IMR-90 (cell line): ENCODE measurements at regions not wholly inside any gene's neighbourhood (a gene's known extent, or its start where the extent isn't known, plus 50 kb on each side); places are given as distances from the start of the nearest gene placed in this dataset.

ENCODE experiments used
- ATAC-seq: fragments of 200-7000 bp; cut with Tn5 transposase; 2 replicates; pipeline ENCODE4 v1.9.1; 2020; ENCODE audit warnings: low read depth, mild to moderate bottlenecking, moderate library complexity
- BruUV-seq: library from RNA; stranded (reverse); fragments of 400-500 nt; replicated peaks from 2 replicates; lab custom pipeline; 2021; lab: Mats Ljungman, UMichigan
- CTCF ChIA-PET: fragments of 300-600 bp; formaldehyde crosslinking; extraction: SDS; loops from one replicate; lab custom pipeline; 2021; ENCODE audit warnings: antibody characterized with exemption; lab: Yijun Ruan, JAX
- POLR2A ChIA-PET: fragments of 300-600 bp; sonication (Branson Sonifier 250); formaldehyde crosslinking; loops from one replicate; lab custom pipeline; 2022; ENCODE audit warnings: antibody characterized with exemption; ENCODE audit not compliant: unreplicated experiment; lab: Charles Lee
- DNase-seq: peaks from one replicate; pipeline ENCODE4 v3.0.0; 2013
- H2AFZ ChIP-seq: replicated peaks from 2 replicates; pipeline ENCODE3; 2013; ENCODE audit warnings: low read length, mild to moderate bottlenecking; ENCODE audit not compliant: poor library complexity
- H2AK5ac ChIP-seq: 2 replicates; pipeline ENCODE4 v1.6.1; 2013; ENCODE audit warnings: low read depth, low read length, inconsistent platforms
- H2AK9ac ChIP-seq: replicated peaks from 2 replicates; pipeline ENCODE3; 2013; ENCODE audit warnings: mild to moderate bottlenecking, low read depth, low read length, moderate library complexity; ENCODE audit not compliant: poor library complexity
- H2BK120ac ChIP-seq: 2 replicates; pipeline ENCODE4 v1.6.1; 2013; ENCODE audit warnings: low read depth, low read length, inconsistent platforms
- H2BK15ac ChIP-seq: 3 replicates; pipeline ENCODE4 v1.6.1; 2013; ENCODE audit warnings: low read depth, low read length, inconsistent platforms
- H2BK20ac ChIP-seq: 2 replicates; pipeline ENCODE4 v1.6.1; 2013; ENCODE audit warnings: low read depth, mild to moderate bottlenecking, inconsistent platforms, low read length, moderate library complexity
- H2BK5ac ChIP-seq: 2 replicates; pipeline ENCODE4 v1.6.1; 2013; ENCODE audit warnings: mild to moderate bottlenecking, low read depth, low read length, inconsistent platforms; ENCODE audit not compliant: poor library complexity, severe bottlenecking
- H3K14ac ChIP-seq: replicated peaks from 2 replicates; pipeline ENCODE4 v1.6.1; 2013; ENCODE audit warnings: low read depth, low read length, inconsistent platforms
- H3K18ac ChIP-seq: 2 replicates; pipeline ENCODE4 v1.6.1; 2013; ENCODE audit warnings: low read depth, low read length, control low read depth
- H3K23ac ChIP-seq: 2 replicates; pipeline ENCODE4 v1.6.1; 2013; ENCODE audit warnings: low read depth, low read length, inconsistent platforms
- H3K27ac ChIP-seq: 2 replicates; pipeline ENCODE4 v1.5.1; 2013; ENCODE audit warnings: mild to moderate bottlenecking, control low read depth, low read length; ENCODE audit not compliant: insufficient read depth
- H3K27me3 ChIP-seq: 2 replicates; pipeline ENCODE4 v1.6.1; 2013; ENCODE audit warnings: low read length; ENCODE audit not compliant: control insufficient read depth, insufficient read depth
- H3K36me3 ChIP-seq: 2 replicates; pipeline ENCODE4 v1.6.1; 2013; ENCODE audit warnings: low read length, mixed read lengths; ENCODE audit not compliant: control insufficient read depth, insufficient read depth
- H3K4ac ChIP-seq: 2 replicates; pipeline ENCODE4 v1.6.1; 2013; ENCODE audit warnings: low read depth, low read length, inconsistent platforms
- H3K4me1 ChIP-seq: 2 replicates; pipeline ENCODE4 v1.6.1; 2013; ENCODE audit warnings: low read length, mixed read lengths; ENCODE audit not compliant: control insufficient read depth, insufficient read depth
- H3K4me2 ChIP-seq: 2 replicates; pipeline ENCODE4 v1.6.1; 2013; ENCODE audit warnings: low read depth, mild to moderate bottlenecking, control low read depth, low read length, moderate library complexity
- H3K4me3 ChIP-seq: 2 replicates; pipeline ENCODE4 v1.5.1; 2013; ENCODE audit warnings: low read depth, mild to moderate bottlenecking, control low read depth, low read length, moderate library complexity; ENCODE audit not compliant: insufficient read depth
- H3K56ac ChIP-seq: 2 replicates; pipeline ENCODE4 v1.6.1; 2013; ENCODE audit warnings: low read length, inconsistent platforms; ENCODE audit not compliant: insufficient read depth; ENCODE audit errors: extremely low read depth
- H3K79me1 ChIP-seq, 2 experiments: 2 replicates each; pipeline ENCODE4 v1.6.1; 2013; ENCODE audit warnings: low read length in 2 of 2, inconsistent platforms in 1 of 2, low read depth in 1 of 2
- H3K9ac ChIP-seq: 2 replicates; pipeline ENCODE4 v1.6.1; 2013; ENCODE audit warnings: low read depth, low read length, control low read depth
- H3K9me1 ChIP-seq: 2 replicates; pipeline ENCODE4 v1.6.1; 2013; ENCODE audit warnings: low read length, inconsistent platforms; ENCODE audit not compliant: insufficient read depth
- H3K9me3 ChIP-seq: 2 replicates; pipeline ENCODE4 v1.6.1; 2013; ENCODE audit warnings: low read length; ENCODE audit not compliant: control insufficient read depth, insufficient read depth
- H4K20me1 ChIP-seq: 2 replicates; pipeline ENCODE4 v1.6.1; 2013; ENCODE audit warnings: low read length, inconsistent platforms; ENCODE audit not compliant: insufficient read depth
- H4K5ac ChIP-seq: 2 replicates; pipeline ENCODE4 v1.6.1; 2013; ENCODE audit warnings: mild to moderate bottlenecking, low read depth, low read length, control low read depth
- H4K8ac ChIP-seq, 2 experiments: 2 replicates each; pipeline ENCODE4 v1.6.1; 2013; ENCODE audit warnings: low read depth in 2 of 2, low read length in 2 of 2, control low read depth in 1 of 2, inconsistent platforms in 1 of 2
- H4K91ac ChIP-seq: 2 replicates; pipeline ENCODE4 v1.6.1; 2013; ENCODE audit warnings: low read depth, low read length, inconsistent platforms; ENCODE audit not compliant: insufficient read depth
- BHLHE40 ChIP-seq: fragments of 150-350 bp; IDR thresholded peaks from 2 replicates; pipeline ENCODE4 v1.6.1; 2016; ENCODE audit warnings: mild to moderate bottlenecking, low read depth, low read length
- CEBPB ChIP-seq: IDR thresholded peaks from 2 replicates; pipeline ENCODE4 v1.6.1; 2012; ENCODE audit warnings: low read depth, low read length, improper control_type of control experiment
- CHD1 ChIP-seq: IDR thresholded peaks from 2 replicates; pipeline ENCODE4 v1.6.1; 2012; ENCODE audit warnings: low read depth, low read length, improper control_type of control experiment
- CTCF ChIP-seq: conservative IDR thresholded peaks from 2 replicates; pipeline ENCODE4 v1.5.1; 2012; ENCODE audit warnings: mild to moderate bottlenecking, low read depth, low read length, improper control_type of control experiment
- ELK1 ChIP-seq: fragments of 150-350 bp; IDR thresholded peaks from 2 replicates; pipeline ENCODE4 v1.6.1; 2016; ENCODE audit warnings: low read depth, mild to moderate bottlenecking, low read length, moderate library complexity, borderline replicate concordance
- FOS ChIP-seq: fragments of 150-350 bp; IDR thresholded peaks from 2 replicates; pipeline ENCODE4 v1.6.1; 2016; ENCODE audit warnings: low read depth, low read length
- MAFK ChIP-seq: IDR thresholded peaks from 2 replicates; pipeline ENCODE4 v1.6.1; 2012; ENCODE audit warnings: low read depth, low read length, improper control_type of control experiment
- MAZ ChIP-seq: IDR thresholded peaks from 2 replicates; pipeline ENCODE4 v1.6.1; 2012; ENCODE audit warnings: low read depth, mild to moderate bottlenecking, low read length, improper control_type of control experiment, moderate library complexity, borderline replicate concordance
- MXI1 ChIP-seq: IDR thresholded peaks from 2 replicates; pipeline ENCODE4 v1.6.1; 2012; ENCODE audit warnings: low read depth, mild to moderate bottlenecking, low read length, moderate library complexity, borderline replicate concordance
- NFE2L2 ChIP-seq: fragments of 150-350 bp; IDR thresholded peaks from 2 replicates; pipeline ENCODE4 v1.6.1; 2016; ENCODE audit warnings: low read depth, mild to moderate bottlenecking, low read length
- POLR2A ChIP-seq: IDR thresholded peaks from 2 replicates; pipeline ENCODE4 v1.6.1; 2012; ENCODE audit warnings: mild to moderate bottlenecking, low read depth, low read length
- RAD21 ChIP-seq: IDR thresholded peaks from 2 replicates; pipeline ENCODE4 v1.6.1; 2012; ENCODE audit warnings: low read length, improper control_type of control experiment
- RCOR1 ChIP-seq: IDR thresholded peaks from 2 replicates; pipeline ENCODE4 v1.6.1; 2012; ENCODE audit warnings: mild to moderate bottlenecking, low read length, improper control_type of control experiment; ENCODE audit not compliant: insufficient replicate concordance
- RFX5 ChIP-seq: IDR thresholded peaks from 2 replicates; pipeline ENCODE4 v1.8.0; 2012; ENCODE audit warnings: low read depth, mild to moderate bottlenecking, low read length, moderate library complexity
- SMC3 ChIP-seq: fragments of 150-350 bp; IDR thresholded peaks from 2 replicates; pipeline ENCODE4 v1.6.1; 2016; ENCODE audit warnings: low read depth, mild to moderate bottlenecking, antibody characterized with exemption, low read length, moderate library complexity
- USF2 ChIP-seq: fragments of 150-350 bp; IDR thresholded peaks from 2 replicates; pipeline ENCODE4 v1.6.1; 2017; ENCODE audit warnings: mild to moderate bottlenecking, antibody characterized with exemption, low read length, low read depth
- WGBS, 2 experiments: methylation state at CpG; one replicate each; pipeline versions ENCODE4 v1.1.5 to v1.1.7; 2013; ENCODE audit warnings: missing lambda C conversion rate in 2 of 2; ENCODE audit not compliant: insufficient read length in 1 of 2; ENCODE audit errors: extremely low coverage in 2 of 2; 5-methylcytosine and 5-hydroxymethylcytosine counted together
- dilution Hi-C: fragments of 300-500 bp; cut with HindIII; formaldehyde crosslinking; loops from one replicate; pipeline ENCODE4 v1.14.3; 2018; ENCODE audit warnings: low sequenced_read_pairs; ENCODE audit not compliant: unreplicated experiment
- in situ Hi-C: fragments of 300-500 bp; cut with MboI; formaldehyde crosslinking; loops from 3 replicates; pipeline ENCODE4 v1.14.3; 2019; ENCODE audit warnings: low sequenced_read_pairs, inconsistent platforms, mixed read lengths
- intact Hi-C: fragments of 100-400 bp; cut with micrococcal nuclease; formaldehyde crosslinking; loops from 2 replicates; pipeline ENCODE4 v1.10.0; 2022

- Histone ChIP-seq H4K91ac (no peak overlapping the region), H3K36me3 (no peaks in the 10 kb centered on the region), H3K9me3 (0 out of 2 replicates have a peak, but pooled peaks cover 2% of the 10 kb centered on the region), H3K14ac (no peak overlapping the region), H4K5ac (no peak overlapping the region), H3K27me3 (no peaks in the 10 kb centered on the region), H4K8ac (no peak overlapping the region), H2AK5ac (no peak overlapping the region), H2BK15ac (no peak overlapping the region), H3K4me3 (no peak overlapping the region), H2AFZ (no peak overlapping the region), H3K9ac (no peak overlapping the region), H2AK9ac (no peak overlapping the region), H3K4me2 (no peak overlapping the region), H3K9me1 (no peaks in the 10 kb centered on the region), H2BK120ac (no peak overlapping the region), H3K27ac (no peak overlapping the region), H2BK20ac (no peak overlapping the region), H3K23ac (no peak overlapping the region), H4K20me1 (no peaks in the 10 kb centered on the region), H3K56ac (no peak overlapping the region), H3K4ac (no peak overlapping the region), H3K79me1 (no peaks in the 10 kb centered on the region), H2BK5ac (no peak overlapping the region), H3K18ac (no peak overlapping the region), H3K4me1 (no peaks in the 10 kb centered on the region)
- ChIA-PET CTCF (no interaction called here), POLR2A (no interaction called here)
- TF ChIP-seq POLR2A (no peak), CTCF (no peak), USF2 (no peak), FOS (no peak), RFX5 (no peak), NFE2L2 (no peak), CHD1 (no peak), MAFK (no peak), RCOR1 (no peak), MAZ (no peak), CEBPB (no peak), MXI1 (no peak), SMC3 (no peak), RAD21 (no peak), BHLHE40 (no peak), ELK1 (no peak)
- ATAC-seq (no peak), DNase-seq (no peak)
- dilution Hi-C loops (no loop called here), intact Hi-C loops (no loop called here), in situ Hi-C loops (no loop called here)
- WGBS, 2 experiments, result 40% methylated on average over 1 of the region's 2 CpGs; no CpG with 5 or more reads in 1 of the 2 experiments
- BruUV-seq, result no TSS peak
Measured at GRCh38 chr5:67606586-67606947, 410.0 kb upstream of the CD180 start.
